IMR-90 (cell line): ENCODE measurements at regions not wholly inside any gene's neighbourhood (a gene's known extent, or its start where the extent isn't known, plus 50 kb on each side); places are given as distances from the start of the nearest gene placed in this dataset.

Experiments used
- ATAC-seq: fragments of 200-7000 bp; cut with Tn5 transposase; 2 replicates; pipeline ENCODE4 v1.9.1; 2020; ENCODE audit warnings: low read depth, mild to moderate bottlenecking, moderate library complexity
- BruUV-seq: library from RNA; stranded (reverse); fragments of 400-500 nt; replicated peaks from 2 replicates; lab custom pipeline; 2021; lab: Mats Ljungman, UMichigan
- CTCF ChIA-PET: fragments of 300-600 bp; formaldehyde crosslinking; extraction: SDS; loops from one replicate; lab custom pipeline; 2021; ENCODE audit warnings: antibody characterized with exemption; lab: Yijun Ruan, JAX
- POLR2A ChIA-PET: fragments of 300-600 bp; sonication (Branson Sonifier 250); formaldehyde crosslinking; loops from one replicate; lab custom pipeline; 2022; ENCODE audit warnings: antibody characterized with exemption; ENCODE audit not compliant: unreplicated experiment; lab: Charles Lee
- DNase-seq: peaks from one replicate; pipeline ENCODE4 v3.0.0; 2013
- H2AFZ ChIP-seq: replicated peaks from 2 replicates; pipeline ENCODE3; 2013; ENCODE audit warnings: low read length, mild to moderate bottlenecking; ENCODE audit not compliant: poor library complexity
- H2AK5ac ChIP-seq: 2 replicates; pipeline ENCODE4 v1.6.1; 2013; ENCODE audit warnings: low read depth, low read length, inconsistent platforms
- H2AK9ac ChIP-seq: replicated peaks from 2 replicates; pipeline ENCODE3; 2013; ENCODE audit warnings: mild to moderate bottlenecking, low read depth, low read length, moderate library complexity; ENCODE audit not compliant: poor library complexity
- H2BK120ac ChIP-seq: 2 replicates; pipeline ENCODE4 v1.6.1; 2013; ENCODE audit warnings: low read depth, low read length, inconsistent platforms
- H2BK15ac ChIP-seq: 3 replicates; pipeline ENCODE4 v1.6.1; 2013; ENCODE audit warnings: low read depth, low read length, inconsistent platforms
- H2BK20ac ChIP-seq: 2 replicates; pipeline ENCODE4 v1.6.1; 2013; ENCODE audit warnings: low read depth, mild to moderate bottlenecking, inconsistent platforms, low read length, moderate library complexity
- H2BK5ac ChIP-seq: 2 replicates; pipeline ENCODE4 v1.6.1; 2013; ENCODE audit warnings: mild to moderate bottlenecking, low read depth, low read length, inconsistent platforms; ENCODE audit not compliant: poor library complexity, severe bottlenecking
- H3K14ac ChIP-seq: replicated peaks from 2 replicates; pipeline ENCODE4 v1.6.1; 2013; ENCODE audit warnings: low read depth, low read length, inconsistent platforms
- H3K18ac ChIP-seq: 2 replicates; pipeline ENCODE4 v1.6.1; 2013; ENCODE audit warnings: low read depth, low read length, control low read depth
- H3K23ac ChIP-seq: 2 replicates; pipeline ENCODE4 v1.6.1; 2013; ENCODE audit warnings: low read depth, low read length, inconsistent platforms
- H3K27ac ChIP-seq: 2 replicates; pipeline ENCODE4 v1.5.1; 2013; ENCODE audit warnings: mild to moderate bottlenecking, control low read depth, low read length; ENCODE audit not compliant: insufficient read depth
- H3K27me3 ChIP-seq: 2 replicates; pipeline ENCODE4 v1.6.1; 2013; ENCODE audit warnings: low read length; ENCODE audit not compliant: control insufficient read depth, insufficient read depth
- H3K36me3 ChIP-seq: 2 replicates; pipeline ENCODE4 v1.6.1; 2013; ENCODE audit warnings: low read length, mixed read lengths; ENCODE audit not compliant: control insufficient read depth, insufficient read depth
- H3K4ac ChIP-seq: 2 replicates; pipeline ENCODE4 v1.6.1; 2013; ENCODE audit warnings: low read depth, low read length, inconsistent platforms
- H3K4me1 ChIP-seq: 2 replicates; pipeline ENCODE4 v1.6.1; 2013; ENCODE audit warnings: low read length, mixed read lengths; ENCODE audit not compliant: control insufficient read depth, insufficient read depth
- H3K4me2 ChIP-seq: 2 replicates; pipeline ENCODE4 v1.6.1; 2013; ENCODE audit warnings: low read depth, mild to moderate bottlenecking, control low read depth, low read length, moderate library complexity
- H3K4me3 ChIP-seq: 2 replicates; pipeline ENCODE4 v1.5.1; 2013; ENCODE audit warnings: low read depth, mild to moderate bottlenecking, control low read depth, low read length, moderate library complexity; ENCODE audit not compliant: insufficient read depth
- H3K56ac ChIP-seq: 2 replicates; pipeline ENCODE4 v1.6.1; 2013; ENCODE audit warnings: low read length, inconsistent platforms; ENCODE audit not compliant: insufficient read depth; ENCODE audit errors: extremely low read depth
- H3K79me1 ChIP-seq, 2 experiments: 2 replicates each; pipeline ENCODE4 v1.6.1; 2013; ENCODE audit warnings: low read length in 2 of 2, inconsistent platforms in 1 of 2, low read depth in 1 of 2
- H3K9ac ChIP-seq: 2 replicates; pipeline ENCODE4 v1.6.1; 2013; ENCODE audit warnings: low read depth, low read length, control low read depth
- H3K9me1 ChIP-seq: 2 replicates; pipeline ENCODE4 v1.6.1; 2013; ENCODE audit warnings: low read length, inconsistent platforms; ENCODE audit not compliant: insufficient read depth
- H3K9me3 ChIP-seq: 2 replicates; pipeline ENCODE4 v1.6.1; 2013; ENCODE audit warnings: low read length; ENCODE audit not compliant: control insufficient read depth, insufficient read depth
- H4K20me1 ChIP-seq: 2 replicates; pipeline ENCODE4 v1.6.1; 2013; ENCODE audit warnings: low read length, inconsistent platforms; ENCODE audit not compliant: insufficient read depth
- H4K5ac ChIP-seq: 2 replicates; pipeline ENCODE4 v1.6.1; 2013; ENCODE audit warnings: mild to moderate bottlenecking, low read depth, low read length, control low read depth
- H4K8ac ChIP-seq, 2 experiments: 2 replicates each; pipeline ENCODE4 v1.6.1; 2013; ENCODE audit warnings: low read depth in 2 of 2, low read length in 2 of 2, control low read depth in 1 of 2, inconsistent platforms in 1 of 2
- H4K91ac ChIP-seq: 2 replicates; pipeline ENCODE4 v1.6.1; 2013; ENCODE audit warnings: low read depth, low read length, inconsistent platforms; ENCODE audit not compliant: insufficient read depth
- BHLHE40 ChIP-seq: fragments of 150-350 bp; IDR thresholded peaks from 2 replicates; pipeline ENCODE4 v1.6.1; 2016; ENCODE audit warnings: mild to moderate bottlenecking, low read depth, low read length
- CEBPB ChIP-seq: IDR thresholded peaks from 2 replicates; pipeline ENCODE4 v1.6.1; 2012; ENCODE audit warnings: low read depth, low read length, improper control_type of control experiment
- CTCF ChIP-seq: conservative IDR thresholded peaks from 2 replicates; pipeline ENCODE4 v1.5.1; 2012; ENCODE audit warnings: mild to moderate bottlenecking, low read depth, low read length, improper control_type of control experiment
- ELK1 ChIP-seq: fragments of 150-350 bp; IDR thresholded peaks from 2 replicates; pipeline ENCODE4 v1.6.1; 2016; ENCODE audit warnings: low read depth, mild to moderate bottlenecking, low read length, moderate library complexity, borderline replicate concordance
- FOS ChIP-seq: fragments of 150-350 bp; IDR thresholded peaks from 2 replicates; pipeline ENCODE4 v1.6.1; 2016; ENCODE audit warnings: low read depth, low read length
- MAFK ChIP-seq: IDR thresholded peaks from 2 replicates; pipeline ENCODE4 v1.6.1; 2012; ENCODE audit warnings: low read depth, low read length, improper control_type of control experiment
- MAZ ChIP-seq: IDR thresholded peaks from 2 replicates; pipeline ENCODE4 v1.6.1; 2012; ENCODE audit warnings: low read depth, mild to moderate bottlenecking, low read length, improper control_type of control experiment, moderate library complexity, borderline replicate concordance
- MXI1 ChIP-seq: IDR thresholded peaks from 2 replicates; pipeline ENCODE4 v1.6.1; 2012; ENCODE audit warnings: low read depth, mild to moderate bottlenecking, low read length, moderate library complexity, borderline replicate concordance
- NFE2L2 ChIP-seq: fragments of 150-350 bp; IDR thresholded peaks from 2 replicates; pipeline ENCODE4 v1.6.1; 2016; ENCODE audit warnings: low read depth, mild to moderate bottlenecking, low read length
- POLR2A ChIP-seq: IDR thresholded peaks from 2 replicates; pipeline ENCODE4 v1.6.1; 2012; ENCODE audit warnings: mild to moderate bottlenecking, low read depth, low read length
- RCOR1 ChIP-seq: IDR thresholded peaks from 2 replicates; pipeline ENCODE4 v1.6.1; 2012; ENCODE audit warnings: mild to moderate bottlenecking, low read length, improper control_type of control experiment; ENCODE audit not compliant: insufficient replicate concordance
- RFX5 ChIP-seq: IDR thresholded peaks from 2 replicates; pipeline ENCODE4 v1.8.0; 2012; ENCODE audit warnings: low read depth, mild to moderate bottlenecking, low read length, moderate library complexity
- SMC3 ChIP-seq: fragments of 150-350 bp; IDR thresholded peaks from 2 replicates; pipeline ENCODE4 v1.6.1; 2016; ENCODE audit warnings: low read depth, mild to moderate bottlenecking, antibody characterized with exemption, low read length, moderate library complexity
- USF2 ChIP-seq: fragments of 150-350 bp; IDR thresholded peaks from 2 replicates; pipeline ENCODE4 v1.6.1; 2017; ENCODE audit warnings: mild to moderate bottlenecking, antibody characterized with exemption, low read length, low read depth
- WGBS, 2 experiments: methylation state at CpG; one replicate each; pipeline versions ENCODE4 v1.1.5 to v1.1.7; 2013; ENCODE audit warnings: missing lambda C conversion rate in 2 of 2; ENCODE audit not compliant: insufficient read length in 1 of 2; ENCODE audit errors: extremely low coverage in 2 of 2; 5-methylcytosine and 5-hydroxymethylcytosine counted together
- dilution Hi-C: fragments of 300-500 bp; cut with HindIII; formaldehyde crosslinking; loops from one replicate; pipeline ENCODE4 v1.14.3; 2018; ENCODE audit warnings: low sequenced_read_pairs; ENCODE audit not compliant: unreplicated experiment
- in situ Hi-C: fragments of 300-500 bp; cut with MboI; formaldehyde crosslinking; loops from 3 replicates; pipeline ENCODE4 v1.14.3; 2019; ENCODE audit warnings: low sequenced_read_pairs, inconsistent platforms, mixed read lengths
- intact Hi-C: fragments of 100-400 bp; cut with micrococcal nuclease; formaldehyde crosslinking; loops from 2 replicates; pipeline ENCODE4 v1.10.0; 2022

DNA sequence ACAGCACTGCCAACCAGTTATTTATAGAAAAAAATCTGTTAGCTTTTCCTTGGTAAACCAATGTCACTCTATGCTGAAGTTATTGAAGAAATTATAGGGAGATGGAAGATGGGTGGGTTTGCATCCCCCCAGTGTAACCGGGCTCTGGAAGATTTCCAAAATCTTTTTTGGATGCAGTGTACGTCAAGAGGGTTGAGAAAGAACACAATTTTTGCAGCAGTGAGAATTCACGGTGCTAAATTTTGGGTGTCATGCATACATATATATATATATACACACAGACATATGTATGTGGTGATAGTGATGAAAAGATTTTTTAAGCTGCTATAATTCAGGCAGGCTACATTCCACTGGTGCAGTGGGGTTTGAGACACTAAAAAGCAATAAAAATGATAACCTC lies 91.4 kb upstream of the MAGI3 start:
- H4K20me1 ChIP-seq, result no peaks in the 10 kb centered on the region
- dilution Hi-C loops (no loop called here), intact Hi-C loops (no loop called here), in situ Hi-C loops (no loop called here)
- H2BK15ac ChIP-seq, result no peak overlapping the region
- no peak overlapping the region for H4K91ac ChIP-seq
- BruUV-seq, result no TSS peak
- ATAC-seq (no peak), DNase-seq (no peak)
- H3K4me1 ChIP-seq, result no peaks in the 10 kb centered on the region
- no peak overlapping the region for H2AFZ ChIP-seq
- no peaks in the 10 kb centered on the region for H3K79me1 ChIP-seq
- H2BK120ac ChIP-seq, result no peak overlapping the region
- no peak for TF ChIP-seq MAFK
- no peak for TF ChIP-seq MAZ
- TF ChIP-seq MXI1, result no peak
- no peak for TF ChIP-seq USF2
- TF ChIP-seq RFX5, result no peak
- no peak for TF ChIP-seq FOS
- TF ChIP-seq POLR2A, result no peak
- TF ChIP-seq RCOR1, result no peak
- no peak for TF ChIP-seq CTCF
- no peak for TF ChIP-seq ELK1
- no peak for TF ChIP-seq NFE2L2
- no peak for TF ChIP-seq SMC3
- no peak for TF ChIP-seq CEBPB
- TF ChIP-seq BHLHE40, result no peak
- no peak overlapping the region for H2AK5ac ChIP-seq
- H2BK20ac ChIP-seq, result no peak overlapping the region
- no peak overlapping the region for H3K18ac ChIP-seq
- no peak overlapping the region for H3K4ac ChIP-seq
- no peak overlapping the region for H2AK9ac ChIP-seq
- ChIA-PET POLR2A (no interaction called here), CTCF (no interaction called here)
- H3K9ac ChIP-seq, result no peak overlapping the region
- no peaks in the 10 kb centered on the region for H3K36me3 ChIP-seq
- H3K4me3 ChIP-seq, result no peak overlapping the region
- no peak overlapping the region for H3K4me2 ChIP-seq
- WGBS, 2 experiments, result no CpG with 5 or more reads among the region's 3 CpGs
- H3K27ac ChIP-seq, result no peak overlapping the region
- peaks cover 5% of the 10 kb centered on the region for H3K27me3 ChIP-seq
- no peaks in the 10 kb centered on the region for H3K9me3 ChIP-seq
- no peak overlapping the region for H4K5ac ChIP-seq
- H4K8ac ChIP-seq, result no peak overlapping the region
- no peak overlapping the region for H3K56ac ChIP-seq
- H2BK5ac ChIP-seq, result no peak overlapping the region
- H3K23ac ChIP-seq, result no peak overlapping the region
- no peaks in the 10 kb centered on the region for H3K9me1 ChIP-seq
- no peak overlapping the region for H3K14ac ChIP-seq
